ENCODE measurements at regions not wholly inside any gene's neighbourhood (a gene's known extent, or its start where the extent isn't known, plus 50 kb on each side); places are given as distances from the start of the nearest gene placed in this dataset.

- DNase-seq (ENCODE audit: low spot score) = no peak
- no peak for TF ChIP-seq CTCF (IDR thresholded peaks at IDR 0.05; ENCODE audit: borderline replicate concordance, control extremely low read depth, extremely low read depth, insufficient read depth, missing control alignments)
- in situ Hi-C loops (cut with MboI; ENCODE audit: low sequenced_read_pairs, unreplicated experiment) = no loop called here
These were observed 512.7 kb downstream of the DHX35 start for GRCh38 chr20:39474879-39475278.

GRCh38 chr20:39473536-39473935 lies 511.4 kb downstream of the DHX35 start:
- DNase-seq (ENCODE audit: low spot score) = no peak
- in situ Hi-C loops (cut with MboI; ENCODE audit: low sequenced_read_pairs, unreplicated experiment) = no loop called here
- TF ChIP-seq CTCF (IDR thresholded peaks at IDR 0.05; ENCODE audit: borderline replicate concordance, control extremely low read depth, extremely low read depth, insufficient read depth, missing control alignments) = no peak

DNA sequence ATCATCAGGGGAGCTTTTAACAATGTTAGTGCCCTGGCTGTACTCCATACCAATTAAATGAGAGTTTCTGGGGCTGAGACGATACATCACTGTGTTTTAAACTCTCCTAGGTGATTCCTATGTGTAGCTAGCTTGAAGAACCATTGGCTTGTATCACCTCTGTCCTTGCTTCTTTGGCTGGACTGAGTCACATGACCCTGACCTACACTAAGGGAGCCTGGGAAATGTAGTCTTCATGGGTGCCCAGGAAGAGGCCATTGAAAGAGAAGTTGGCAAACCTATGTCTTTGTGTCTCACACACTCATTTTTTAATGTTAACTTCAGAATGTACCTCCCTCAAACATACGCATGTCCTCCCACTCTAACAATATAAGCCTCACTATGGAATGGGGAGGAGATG lies 506.6 kb downstream of the DHX35 start:
- TF ChIP-seq CTCF (IDR thresholded peaks at IDR 0.05; ENCODE audit: borderline replicate concordance, control extremely low read depth, extremely low read depth, insufficient read depth, missing control alignments) = no peak
- no peak for DNase-seq (ENCODE audit: low spot score)
- in situ Hi-C loops (cut with MboI; ENCODE audit: low sequenced_read_pairs, unreplicated experiment) = no loop called here

DNA sequence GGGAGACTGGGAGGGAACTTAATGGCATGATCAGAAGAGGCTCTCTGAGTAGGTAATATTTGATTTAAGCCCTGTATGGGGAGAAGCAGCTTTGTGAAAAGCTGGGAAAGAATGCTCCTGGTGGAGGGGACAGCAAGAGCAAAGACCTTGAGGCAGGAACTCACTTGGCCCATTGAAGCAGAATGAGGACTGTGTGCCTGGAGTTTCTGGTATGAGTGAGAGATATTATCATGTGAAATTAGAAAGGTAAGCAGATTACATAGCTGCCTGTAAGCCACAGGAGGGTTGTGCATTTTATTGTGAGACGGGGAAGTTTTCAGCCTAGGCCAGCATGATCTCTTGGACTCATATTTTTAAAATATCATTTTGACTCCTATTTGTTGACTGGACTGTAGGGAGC lies 502.1 kb downstream of the DHX35 start:
- in situ Hi-C loops (cut with MboI; ENCODE audit: low sequenced_read_pairs, unreplicated experiment) = no loop called here
- TF ChIP-seq CTCF (IDR thresholded peaks at IDR 0.05; ENCODE audit: borderline replicate concordance, control extremely low read depth, extremely low read depth, insufficient read depth, missing control alignments) = no peak
- no peak for DNase-seq (ENCODE audit: low spot score)

DNA sequence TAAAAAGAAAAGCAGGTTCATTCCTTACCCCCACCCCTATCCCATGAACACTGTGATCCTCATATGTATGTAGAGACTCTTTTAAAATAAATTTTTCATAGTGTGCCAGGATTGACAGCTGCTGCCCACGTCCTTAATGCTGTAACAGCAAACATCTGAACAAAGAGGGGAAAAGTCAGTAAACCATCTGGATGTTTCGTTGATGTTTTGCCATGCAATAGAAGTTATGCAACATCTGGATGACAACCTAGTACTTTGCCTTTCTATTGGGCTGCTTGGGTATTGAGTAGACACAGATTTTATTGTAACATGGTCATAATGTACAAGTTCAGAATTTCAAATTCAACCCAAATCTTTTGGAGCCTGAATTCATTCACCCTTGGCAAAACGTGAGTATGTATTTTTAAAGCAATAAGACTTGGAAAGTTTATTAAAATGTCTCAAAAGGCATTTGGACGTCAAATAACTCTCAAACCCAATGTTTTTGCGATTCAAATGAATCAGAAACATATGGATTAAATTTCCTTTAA lies 500.3 kb downstream of the DHX35 start:
- no peak for DNase-seq (ENCODE audit: low spot score)
- in situ Hi-C loops (cut with MboI; ENCODE audit: low sequenced_read_pairs, unreplicated experiment) = no loop called here
- TF ChIP-seq CTCF (IDR thresholded peaks at IDR 0.05; ENCODE audit: borderline replicate concordance, control extremely low read depth, extremely low read depth, insufficient read depth, missing control alignments) = no peak

GRCh38 chr20:39458452-39458851 lies 496.3 kb downstream of the DHX35 start:
- in situ Hi-C loops (cut with MboI; ENCODE audit: low sequenced_read_pairs, unreplicated experiment) = no loop called here
- no peak for DNase-seq (ENCODE audit: low spot score)
- TF ChIP-seq CTCF (IDR thresholded peaks at IDR 0.05; ENCODE audit: borderline replicate concordance, control extremely low read depth, extremely low read depth, insufficient read depth, missing control alignments) = no peak

DNA sequence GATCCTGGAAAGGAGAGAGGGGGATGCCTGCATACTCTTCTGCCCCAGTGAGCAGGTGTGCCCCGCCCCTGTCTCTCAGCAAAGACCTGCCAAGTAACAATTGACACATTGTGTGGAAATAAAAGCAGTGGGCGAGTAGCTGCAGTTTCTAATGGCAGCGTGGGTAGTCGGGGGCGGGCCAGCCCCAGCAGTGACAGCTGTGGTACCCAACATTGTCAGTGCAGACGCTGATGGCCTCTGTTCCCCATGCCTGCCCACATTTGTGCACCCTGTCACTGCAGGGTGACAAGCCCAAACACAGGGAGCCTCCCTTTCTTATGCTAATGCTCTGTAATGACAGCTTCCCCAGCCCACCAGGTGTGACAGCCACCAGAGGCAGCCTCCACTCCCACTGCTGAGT lies 491.7 kb downstream of the DHX35 start:
- DNase-seq (ENCODE audit: low spot score) = no peak
- no peak for TF ChIP-seq CTCF (IDR thresholded peaks at IDR 0.05; ENCODE audit: borderline replicate concordance, control extremely low read depth, extremely low read depth, insufficient read depth, missing control alignments)
- in situ Hi-C loops (cut with MboI; ENCODE audit: low sequenced_read_pairs, unreplicated experiment) = no loop called here
